IMR-90 (cell line): ENCODE measurements at regions not wholly inside any gene's neighbourhood (a gene's known extent, or its start where the extent isn't known, plus 50 kb on each side); places are given as distances from the start of the nearest gene placed in this dataset.

Source experiments
- ATAC-seq: fragments of 200-7000 bp; cut with Tn5 transposase; 2 replicates; pipeline ENCODE4 v1.9.1; 2020; ENCODE audit warnings: low read depth, mild to moderate bottlenecking, moderate library complexity
- BruUV-seq: library from RNA; stranded (reverse); fragments of 400-500 nt; replicated peaks from 2 replicates; lab custom pipeline; 2021; lab: Mats Ljungman, UMichigan
- CTCF ChIA-PET: fragments of 300-600 bp; formaldehyde crosslinking; extraction: SDS; loops from one replicate; lab custom pipeline; 2021; ENCODE audit warnings: antibody characterized with exemption; lab: Yijun Ruan, JAX
- POLR2A ChIA-PET: fragments of 300-600 bp; sonication (Branson Sonifier 250); formaldehyde crosslinking; loops from one replicate; lab custom pipeline; 2022; ENCODE audit warnings: antibody characterized with exemption; ENCODE audit not compliant: unreplicated experiment; lab: Charles Lee
- DNase-seq: peaks from one replicate; pipeline ENCODE4 v3.0.0; 2013
- H2AFZ ChIP-seq: replicated peaks from 2 replicates; pipeline ENCODE3; 2013; ENCODE audit warnings: low read length, mild to moderate bottlenecking; ENCODE audit not compliant: poor library complexity
- H2AK5ac ChIP-seq: 2 replicates; pipeline ENCODE4 v1.6.1; 2013; ENCODE audit warnings: low read depth, low read length, inconsistent platforms
- H2AK9ac ChIP-seq: replicated peaks from 2 replicates; pipeline ENCODE3; 2013; ENCODE audit warnings: mild to moderate bottlenecking, low read depth, low read length, moderate library complexity; ENCODE audit not compliant: poor library complexity
- H2BK120ac ChIP-seq: 2 replicates; pipeline ENCODE4 v1.6.1; 2013; ENCODE audit warnings: low read depth, low read length, inconsistent platforms
- H2BK15ac ChIP-seq: 3 replicates; pipeline ENCODE4 v1.6.1; 2013; ENCODE audit warnings: low read depth, low read length, inconsistent platforms
- H2BK20ac ChIP-seq: 2 replicates; pipeline ENCODE4 v1.6.1; 2013; ENCODE audit warnings: low read depth, mild to moderate bottlenecking, inconsistent platforms, low read length, moderate library complexity
- H2BK5ac ChIP-seq: 2 replicates; pipeline ENCODE4 v1.6.1; 2013; ENCODE audit warnings: mild to moderate bottlenecking, low read depth, low read length, inconsistent platforms; ENCODE audit not compliant: poor library complexity, severe bottlenecking
- H3K14ac ChIP-seq: replicated peaks from 2 replicates; pipeline ENCODE4 v1.6.1; 2013; ENCODE audit warnings: low read depth, low read length, inconsistent platforms
- H3K18ac ChIP-seq: 2 replicates; pipeline ENCODE4 v1.6.1; 2013; ENCODE audit warnings: low read depth, low read length, control low read depth
- H3K23ac ChIP-seq: 2 replicates; pipeline ENCODE4 v1.6.1; 2013; ENCODE audit warnings: low read depth, low read length, inconsistent platforms
- H3K27ac ChIP-seq: 2 replicates; pipeline ENCODE4 v1.5.1; 2013; ENCODE audit warnings: mild to moderate bottlenecking, control low read depth, low read length; ENCODE audit not compliant: insufficient read depth
- H3K27me3 ChIP-seq: 2 replicates; pipeline ENCODE4 v1.6.1; 2013; ENCODE audit warnings: low read length; ENCODE audit not compliant: control insufficient read depth, insufficient read depth
- H3K36me3 ChIP-seq: 2 replicates; pipeline ENCODE4 v1.6.1; 2013; ENCODE audit warnings: low read length, mixed read lengths; ENCODE audit not compliant: control insufficient read depth, insufficient read depth
- H3K4ac ChIP-seq: 2 replicates; pipeline ENCODE4 v1.6.1; 2013; ENCODE audit warnings: low read depth, low read length, inconsistent platforms
- H3K4me1 ChIP-seq: 2 replicates; pipeline ENCODE4 v1.6.1; 2013; ENCODE audit warnings: low read length, mixed read lengths; ENCODE audit not compliant: control insufficient read depth, insufficient read depth
- H3K4me2 ChIP-seq: 2 replicates; pipeline ENCODE4 v1.6.1; 2013; ENCODE audit warnings: low read depth, mild to moderate bottlenecking, control low read depth, low read length, moderate library complexity
- H3K4me3 ChIP-seq: 2 replicates; pipeline ENCODE4 v1.5.1; 2013; ENCODE audit warnings: low read depth, mild to moderate bottlenecking, control low read depth, low read length, moderate library complexity; ENCODE audit not compliant: insufficient read depth
- H3K56ac ChIP-seq: 2 replicates; pipeline ENCODE4 v1.6.1; 2013; ENCODE audit warnings: low read length, inconsistent platforms; ENCODE audit not compliant: insufficient read depth; ENCODE audit errors: extremely low read depth
- H3K79me1 ChIP-seq, 2 experiments: 2 replicates each; pipeline ENCODE4 v1.6.1; 2013; ENCODE audit warnings: low read length in 2 of 2, inconsistent platforms in 1 of 2, low read depth in 1 of 2
- H3K9ac ChIP-seq: 2 replicates; pipeline ENCODE4 v1.6.1; 2013; ENCODE audit warnings: low read depth, low read length, control low read depth
- H3K9me1 ChIP-seq: 2 replicates; pipeline ENCODE4 v1.6.1; 2013; ENCODE audit warnings: low read length, inconsistent platforms; ENCODE audit not compliant: insufficient read depth
- H3K9me3 ChIP-seq: 2 replicates; pipeline ENCODE4 v1.6.1; 2013; ENCODE audit warnings: low read length; ENCODE audit not compliant: control insufficient read depth, insufficient read depth
- H4K20me1 ChIP-seq: 2 replicates; pipeline ENCODE4 v1.6.1; 2013; ENCODE audit warnings: low read length, inconsistent platforms; ENCODE audit not compliant: insufficient read depth
- H4K5ac ChIP-seq: 2 replicates; pipeline ENCODE4 v1.6.1; 2013; ENCODE audit warnings: mild to moderate bottlenecking, low read depth, low read length, control low read depth
- H4K8ac ChIP-seq, 2 experiments: 2 replicates each; pipeline ENCODE4 v1.6.1; 2013; ENCODE audit warnings: low read depth in 2 of 2, low read length in 2 of 2, control low read depth in 1 of 2, inconsistent platforms in 1 of 2
- H4K91ac ChIP-seq: 2 replicates; pipeline ENCODE4 v1.6.1; 2013; ENCODE audit warnings: low read depth, low read length, inconsistent platforms; ENCODE audit not compliant: insufficient read depth
- CEBPB ChIP-seq: IDR thresholded peaks from 2 replicates; pipeline ENCODE4 v1.6.1; 2012; ENCODE audit warnings: low read depth, low read length, improper control_type of control experiment
- CHD1 ChIP-seq: IDR thresholded peaks from 2 replicates; pipeline ENCODE4 v1.6.1; 2012; ENCODE audit warnings: low read depth, low read length, improper control_type of control experiment
- ELK1 ChIP-seq: fragments of 150-350 bp; IDR thresholded peaks from 2 replicates; pipeline ENCODE4 v1.6.1; 2016; ENCODE audit warnings: low read depth, mild to moderate bottlenecking, low read length, moderate library complexity, borderline replicate concordance
- FOS ChIP-seq: fragments of 150-350 bp; IDR thresholded peaks from 2 replicates; pipeline ENCODE4 v1.6.1; 2016; ENCODE audit warnings: low read depth, low read length
- MAFK ChIP-seq: IDR thresholded peaks from 2 replicates; pipeline ENCODE4 v1.6.1; 2012; ENCODE audit warnings: low read depth, low read length, improper control_type of control experiment
- MAZ ChIP-seq: IDR thresholded peaks from 2 replicates; pipeline ENCODE4 v1.6.1; 2012; ENCODE audit warnings: low read depth, mild to moderate bottlenecking, low read length, improper control_type of control experiment, moderate library complexity, borderline replicate concordance
- MXI1 ChIP-seq: IDR thresholded peaks from 2 replicates; pipeline ENCODE4 v1.6.1; 2012; ENCODE audit warnings: low read depth, mild to moderate bottlenecking, low read length, moderate library complexity, borderline replicate concordance
- NFE2L2 ChIP-seq: fragments of 150-350 bp; IDR thresholded peaks from 2 replicates; pipeline ENCODE4 v1.6.1; 2016; ENCODE audit warnings: low read depth, mild to moderate bottlenecking, low read length
- RAD21 ChIP-seq: IDR thresholded peaks from 2 replicates; pipeline ENCODE4 v1.6.1; 2012; ENCODE audit warnings: low read length, improper control_type of control experiment
- RFX5 ChIP-seq: IDR thresholded peaks from 2 replicates; pipeline ENCODE4 v1.8.0; 2012; ENCODE audit warnings: low read depth, mild to moderate bottlenecking, low read length, moderate library complexity
- SMC3 ChIP-seq: fragments of 150-350 bp; IDR thresholded peaks from 2 replicates; pipeline ENCODE4 v1.6.1; 2016; ENCODE audit warnings: low read depth, mild to moderate bottlenecking, antibody characterized with exemption, low read length, moderate library complexity
- WGBS, 2 experiments: methylation state at CpG; one replicate each; pipeline versions ENCODE4 v1.1.5 to v1.1.7; 2013; ENCODE audit warnings: missing lambda C conversion rate in 2 of 2; ENCODE audit not compliant: insufficient read length in 1 of 2; ENCODE audit errors: extremely low coverage in 2 of 2; 5-methylcytosine and 5-hydroxymethylcytosine counted together
- dilution Hi-C: fragments of 300-500 bp; cut with HindIII; formaldehyde crosslinking; loops from one replicate; pipeline ENCODE4 v1.14.3; 2018; ENCODE audit warnings: low sequenced_read_pairs; ENCODE audit not compliant: unreplicated experiment
- in situ Hi-C: fragments of 300-500 bp; cut with MboI; formaldehyde crosslinking; loops from 3 replicates; pipeline ENCODE4 v1.14.3; 2019; ENCODE audit warnings: low sequenced_read_pairs, inconsistent platforms, mixed read lengths
- intact Hi-C: fragments of 100-400 bp; cut with micrococcal nuclease; formaldehyde crosslinking; loops from 2 replicates; pipeline ENCODE4 v1.10.0; 2022

GRCh38 chr15:94858449-94858848, 627.1 kb downstream of the MCTP2 start:
- no peak overlapping the region for H3K27ac ChIP-seq
- H2BK5ac ChIP-seq, result no peak overlapping the region
- H3K27me3 ChIP-seq, result no peaks in the 10 kb centered on the region
- no peak overlapping the region for H3K4me3 ChIP-seq
- no peaks in the 10 kb centered on the region for H3K79me1 ChIP-seq
- no peaks in the 10 kb centered on the region for H3K36me3 ChIP-seq
- no peak overlapping the region for H3K14ac ChIP-seq
- in situ Hi-C loops, result no loop called here
- no peaks in the 10 kb centered on the region for H4K20me1 ChIP-seq
- no peaks in the 10 kb centered on the region for H3K4me1 ChIP-seq
- H2AK9ac ChIP-seq, result no peak overlapping the region
- no peak overlapping the region for H3K56ac ChIP-seq
- H3K4me2 ChIP-seq, result no peak overlapping the region
- H2AFZ ChIP-seq, result no peak overlapping the region
- no peak overlapping the region for H4K8ac ChIP-seq
- H4K5ac ChIP-seq, result no peak overlapping the region
- no TSS peak for BruUV-seq
- H3K23ac ChIP-seq, result no peak overlapping the region
- no peak overlapping the region for H4K91ac ChIP-seq
- H2BK120ac ChIP-seq, result no peak overlapping the region
- dilution Hi-C loops, result no loop called here
- H3K9ac ChIP-seq, result no peak overlapping the region
- H2BK15ac ChIP-seq, result no peak overlapping the region
- H3K9me3 ChIP-seq, result peaks cover 18% of the 10 kb centered on the region
- CTCF ChIA-PET, result no interaction called here
- DNase-seq, result no peak
- H3K9me1 ChIP-seq, result no peaks in the 10 kb centered on the region
- H2AK5ac ChIP-seq, result no peak overlapping the region
- H3K18ac ChIP-seq, result no peak overlapping the region
- no CpG with 5 or more reads among the region's 2 CpGs for WGBS, 2 experiments
- no peak for ATAC-seq
- no peak for TF ChIP-seq NFE2L2
- TF ChIP-seq FOS, result no peak
- no peak for TF ChIP-seq CHD1
- no peak for TF ChIP-seq MAFK
- no peak for TF ChIP-seq CEBPB
- TF ChIP-seq MXI1, result no peak
- no peak for TF ChIP-seq RFX5
- no peak for TF ChIP-seq MAZ
- no peak for TF ChIP-seq RAD21
- no peak for TF ChIP-seq SMC3
- no peak for TF ChIP-seq ELK1
- POLR2A ChIA-PET, result no interaction called here
- intact Hi-C loops, result loop anchor here (1.0 kb wide), 1 partner anchor 39 kb away; no protein-coding TSS in a partner anchor
- H3K4ac ChIP-seq, result no peak overlapping the region
- H2BK20ac ChIP-seq, result no peak overlapping the region
